GM19193 (cell line): ENCODE measurements at regions not wholly inside any gene's neighbourhood (a gene's known extent, or its start where the extent isn't known, plus 50 kb on each side); places are given as distances from the start of the nearest gene placed in this dataset.

Source experiments
- POLR2A ChIP-seq: IDR thresholded peaks from 4 replicates; pipeline ENCODE4 v1.6.1; 2011; ENCODE audit not compliant: insufficient read depth, insufficient read length; ENCODE audit errors: extremely low read depth

GRCh38 chr22:48700566-48701295 lies 1126.9 kb downstream of the BRD1 start:
- TF ChIP-seq POLR2A, result no peak

GRCh38 chr22:48700180-48700565 lies 1127.5 kb downstream of the BRD1 start:
- TF ChIP-seq POLR2A, result no peak

GRCh38 chr22:48699511-48699910 lies 1128.2 kb downstream of the BRD1 start:
- TF ChIP-seq POLR2A, result no peak

- TF ChIP-seq POLR2A, result no peak
Observed at GRCh38 chr22:48698618-48699017, 1129.1 kb downstream of the BRD1 start.

- TF ChIP-seq POLR2A, result no peak
Observed at GRCh38 chr22:48697694-48698276, 1129.9 kb downstream of the BRD1 start.

GRCh38 chr22:48697223-48697622 lies 1130.5 kb downstream of the BRD1 start:
- no peak for TF ChIP-seq POLR2A

- no peak for TF ChIP-seq POLR2A
Observed at GRCh38 chr22:48696371-48696770, 1131.3 kb downstream of the BRD1 start.

- no peak for TF ChIP-seq POLR2A
Observed at GRCh38 chr22:48695731-48696305, 1131.9 kb downstream of the BRD1 start.

GRCh38 chr22:48695251-48695650 lies 1132.4 kb downstream of the BRD1 start:
- no peak for TF ChIP-seq POLR2A

- TF ChIP-seq POLR2A, result no peak
Observed at GRCh38 chr22:48694296-48694883, 1133.3 kb downstream of the BRD1 start.

GRCh38 chr22:48693377-48694135 lies 1134.1 kb downstream of the BRD1 start:
- no peak for TF ChIP-seq POLR2A

- TF ChIP-seq POLR2A, result no peak
Observed at GRCh38 chr22:48692734-48693376, 1134.8 kb downstream of the BRD1 start.

GRCh38 chr22:48691431-48691851 lies 1136.2 kb downstream of the BRD1 start:
- TF ChIP-seq POLR2A, result no peak

GRCh38 chr22:48690583-48691317 lies 1136.9 kb downstream of the BRD1 start:
- no peak for TF ChIP-seq POLR2A
